Calu3 (cell line): ENCODE measurements at regions not wholly inside any gene's neighbourhood (a gene's known extent, or its start where the extent isn't known, plus 50 kb on each side); places are given as distances from the start of the nearest gene placed in this dataset.

Experiments
- BruUV-seq: library from RNA; stranded (reverse); fragments of 400-500 nt; replicated peaks from 2 replicates; lab custom pipeline; 2021; lab: Mats Ljungman, UMichigan
- CTCF ChIA-PET: fragments of 300-600 bp; sonication (Branson Sonifier 250); formaldehyde crosslinking; loops from one replicate; lab custom pipeline; 2022; ENCODE audit warnings: antibody characterized with exemption; lab: Charles Lee
- DNase-seq: peaks from one replicate; pipeline ENCODE4 v3.0.0; 2022
- H3K27ac Mint-ChIP-seq: one replicate; pipeline ENCODE4 v1.8.0; 2022; ENCODE audit warnings: mixed read lengths; ENCODE audit not compliant: unreplicated experiment
- H3K27me3 Mint-ChIP-seq: one replicate; pipeline ENCODE4 v1.8.0; 2022; ENCODE audit warnings: mixed read lengths; ENCODE audit not compliant: unreplicated experiment
- H3K36me3 Mint-ChIP-seq: one replicate; pipeline ENCODE4 v1.8.0; 2022; ENCODE audit warnings: mild to moderate bottlenecking, moderate library complexity, mixed read lengths; ENCODE audit not compliant: insufficient read depth, unreplicated experiment
- H3K4me1 Mint-ChIP-seq: one replicate; pipeline ENCODE4 v1.8.0; 2022; ENCODE audit warnings: mild to moderate bottlenecking, low read depth, mixed read lengths; ENCODE audit not compliant: unreplicated experiment
- H3K4me3 Mint-ChIP-seq: one replicate; pipeline ENCODE4 v1.8.0; 2022; ENCODE audit warnings: mild to moderate bottlenecking, low read depth, moderate library complexity, mixed read lengths; ENCODE audit not compliant: unreplicated experiment
- H3K9me3 Mint-ChIP-seq: one replicate; pipeline ENCODE4 v1.8.0; 2022; ENCODE audit warnings: low read depth, mixed read lengths; ENCODE audit not compliant: unreplicated experiment
- CTCF ChIP-seq: fragments of 200-600 bp; IDR thresholded peaks from one replicate; pipeline ENCODE4 v1.8.0; 2022; ENCODE audit warnings: antibody characterized with exemption; ENCODE audit not compliant: unreplicated experiment
- intact Hi-C: fragments of 100-400 bp; cut with micrococcal nuclease; formaldehyde crosslinking; loops from one replicate; pipeline ENCODE4 v1.10.0; 2022; ENCODE audit not compliant: unreplicated experiment

GRCh38 chr3:187918081-187918644 lies 172.9 kb upstream of the BCL6 start:
- peaks cover 29% of the 10 kb centered on the region for H3K4me1 Mint-ChIP-seq
- no peak for TF ChIP-seq CTCF
- peaks cover 3% of the 10 kb centered on the region for H3K9me3 Mint-ChIP-seq
- H3K36me3 Mint-ChIP-seq = no peaks in the 10 kb centered on the region
- no peaks in the 10 kb centered on the region for H3K27me3 Mint-ChIP-seq
- no peak overlapping the region for H3K27ac Mint-ChIP-seq
- DNase-seq = no peak
- no TSS peak for BruUV-seq
- CTCF ChIA-PET = interaction anchor here (0.7 to 0.8 kb wide), 2 partner anchors 12 to 94 kb away, joined by 3 read pairs; no protein-coding TSS in a partner anchor
- intact Hi-C loops = no loop called here
- H3K4me3 Mint-ChIP-seq = no peak overlapping the region

DNA sequence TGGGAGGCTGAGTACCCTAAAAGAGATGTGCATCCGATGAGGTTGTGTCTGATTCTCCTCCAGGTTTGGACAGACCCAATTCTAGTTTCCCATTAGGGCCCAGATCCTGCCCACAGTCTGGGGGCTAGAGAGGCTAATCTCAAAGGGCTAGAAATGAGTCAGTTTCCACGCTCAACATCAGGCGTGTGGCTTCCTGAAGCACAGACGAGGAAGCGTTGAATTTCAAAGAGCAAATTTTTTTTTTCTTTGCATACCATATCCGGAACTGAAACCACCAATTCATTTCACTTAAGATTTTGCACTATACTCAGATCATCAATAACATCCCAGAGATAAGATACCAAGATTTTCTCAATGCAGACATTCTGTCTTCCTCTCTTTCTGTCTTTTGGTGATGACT lies 173.8 kb upstream of the BCL6 start:
- H3K36me3 Mint-ChIP-seq = no peaks in the 10 kb centered on the region
- no peak for DNase-seq
- H3K9me3 Mint-ChIP-seq = peaks cover 3% of the 10 kb centered on the region
- no peaks in the 10 kb centered on the region for H3K27me3 Mint-ChIP-seq
- no peak overlapping the region for H3K27ac Mint-ChIP-seq
- TF ChIP-seq CTCF = no peak
- intact Hi-C loops = no loop called here
- no TSS peak for BruUV-seq
- CTCF ChIA-PET = no interaction called here
- peaks cover 20% of the 10 kb centered on the region for H3K4me1 Mint-ChIP-seq
- no peak overlapping the region for H3K4me3 Mint-ChIP-seq

DNA sequence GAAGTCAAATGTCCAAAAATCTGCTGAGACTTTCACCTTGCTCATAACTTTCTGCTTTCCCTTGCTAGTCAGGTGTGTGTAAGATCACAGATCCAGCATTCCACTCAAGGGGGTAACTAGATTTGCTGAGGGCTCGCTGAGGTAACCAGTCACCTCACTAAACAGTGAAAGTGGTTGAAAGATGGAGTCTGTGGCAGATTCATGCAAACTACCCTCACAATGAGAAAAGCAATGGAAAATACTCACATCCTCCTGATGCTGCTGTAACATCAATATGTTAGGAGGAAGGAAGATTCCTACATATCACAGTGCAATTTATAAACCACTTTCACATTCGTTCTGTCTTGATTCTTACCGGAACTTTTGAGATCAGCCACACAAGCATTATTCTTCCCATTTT lies 174.3 kb upstream of the BCL6 start:
- H3K9me3 Mint-ChIP-seq = peaks cover 3% of the 10 kb centered on the region
- no peak overlapping the region for H3K4me3 Mint-ChIP-seq
- no TSS peak for BruUV-seq
- TF ChIP-seq CTCF = no peak
- CTCF ChIA-PET = no interaction called here
- no peaks in the 10 kb centered on the region for H3K36me3 Mint-ChIP-seq
- no peak overlapping the region for H3K27ac Mint-ChIP-seq
- DNase-seq = no peak
- H3K4me1 Mint-ChIP-seq = peaks cover 15% of the 10 kb centered on the region
- no peaks in the 10 kb centered on the region for H3K27me3 Mint-ChIP-seq
- intact Hi-C loops = no loop called here

DNA sequence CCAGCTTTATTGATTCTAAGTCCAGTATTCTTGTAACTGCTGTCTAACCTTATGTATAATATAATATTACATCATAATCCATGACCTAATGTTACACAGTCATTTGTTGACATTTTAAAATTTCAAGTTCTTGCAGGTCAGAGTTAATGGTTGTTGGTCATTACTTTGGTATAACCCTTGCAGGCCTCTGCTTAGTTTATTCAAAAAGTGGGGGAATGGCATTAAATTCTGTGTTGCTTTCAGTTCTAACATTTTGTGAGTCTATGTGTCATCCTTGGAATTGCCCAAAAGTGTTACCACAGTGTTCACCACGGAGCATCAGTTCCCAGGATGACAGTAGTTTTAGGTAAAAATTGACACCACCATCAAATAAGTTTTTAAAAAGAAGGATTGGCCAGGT lies 174.8 kb upstream of the BCL6 start:
- no peaks in the 10 kb centered on the region for H3K27me3 Mint-ChIP-seq
- TF ChIP-seq CTCF = no peak
- intact Hi-C loops = no loop called here
- H3K27ac Mint-ChIP-seq = no peak overlapping the region
- H3K36me3 Mint-ChIP-seq = no peaks in the 10 kb centered on the region
- CTCF ChIA-PET = no interaction called here
- no peak overlapping the region for H3K4me3 Mint-ChIP-seq
- no peak for DNase-seq
- peaks cover 11% of the 10 kb centered on the region for H3K4me1 Mint-ChIP-seq
- H3K9me3 Mint-ChIP-seq = no peaks in the 10 kb centered on the region
- no TSS peak for BruUV-seq
